ENCODE measurements at regions not wholly inside any gene's neighbourhood (a gene's known extent, or its start where the extent isn't known, plus 50 kb on each side); places are given as distances from the start of the nearest gene placed in this dataset.

GRCh38 chr1:200471739-200472138, 61.9 kb upstream of the ZNF281 start:
- TF ChIP-seq CTCF (conservative IDR thresholded peaks at IDR 0.05; ENCODE audit: low read length) (no peak), EZH2phosphoT487 (IDR thresholded peaks at IDR 0.05; ENCODE audit: borderline replicate concordance, low read depth, low read length) (no peak)

Data from OCI-LY7 (cell line).